G401.6 (cell line): ENCODE measurements at regions not wholly inside any gene's neighbourhood (a gene's known extent, or its start where the extent isn't known, plus 50 kb on each side); places are given as distances from the start of the nearest gene placed in this dataset.
"Not testable (repeated sequence)": the region's sequence is repeated elsewhere in the genome, so short reads cannot be mapped to it uniquely, and the experiment has no call there.

Source experiments
- FAIRE-seq: peaks from 2 replicates; lab custom pipeline; 2012; peaks lifted over from hg19 to GRCh38; lab: Jason Lieb, UNC

DNA sequence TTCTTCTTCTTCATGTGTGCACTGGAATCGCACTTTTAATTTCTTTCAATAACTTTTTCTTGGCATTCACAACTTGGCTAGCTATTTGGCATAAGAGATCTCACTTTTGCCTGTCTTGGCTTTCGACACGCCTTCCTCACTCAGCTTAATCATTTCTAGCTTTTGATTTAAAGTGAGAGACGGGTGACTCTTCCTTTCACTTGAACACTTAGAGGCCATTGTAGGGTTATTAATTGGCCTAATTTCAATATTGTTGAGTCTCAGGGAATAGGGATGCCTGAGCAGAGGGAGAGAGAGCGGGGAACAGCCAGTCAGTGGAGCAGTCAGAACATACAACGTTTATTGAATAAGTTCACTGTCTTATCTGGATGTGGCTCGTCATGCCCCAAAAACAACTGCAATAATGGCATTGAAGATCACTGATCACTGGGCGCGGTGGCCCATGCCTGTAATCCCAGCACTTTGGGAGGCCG is 200.3 kb downstream of the SEC14L1 start:
- no peak for FAIRE-seq

DNA sequence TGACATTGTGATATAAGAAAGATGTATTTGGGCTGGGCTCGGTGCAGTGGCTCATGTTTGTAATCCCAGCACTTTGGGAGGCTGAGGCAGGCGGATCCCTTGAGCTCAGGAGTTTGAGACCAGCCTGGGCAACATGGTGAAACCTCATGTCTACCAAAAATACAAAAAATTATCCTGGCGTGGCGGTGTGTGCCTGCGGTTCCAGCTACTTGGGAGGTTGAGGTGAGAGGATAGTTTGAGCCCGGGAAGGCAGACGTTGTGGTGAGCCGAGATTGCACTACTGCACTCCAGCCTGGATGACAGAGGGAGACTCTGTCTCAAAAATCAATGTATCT is 201.9 kb downstream of the SEC14L1 start:
- not testable (repeated sequence) for FAIRE-seq

DNA sequence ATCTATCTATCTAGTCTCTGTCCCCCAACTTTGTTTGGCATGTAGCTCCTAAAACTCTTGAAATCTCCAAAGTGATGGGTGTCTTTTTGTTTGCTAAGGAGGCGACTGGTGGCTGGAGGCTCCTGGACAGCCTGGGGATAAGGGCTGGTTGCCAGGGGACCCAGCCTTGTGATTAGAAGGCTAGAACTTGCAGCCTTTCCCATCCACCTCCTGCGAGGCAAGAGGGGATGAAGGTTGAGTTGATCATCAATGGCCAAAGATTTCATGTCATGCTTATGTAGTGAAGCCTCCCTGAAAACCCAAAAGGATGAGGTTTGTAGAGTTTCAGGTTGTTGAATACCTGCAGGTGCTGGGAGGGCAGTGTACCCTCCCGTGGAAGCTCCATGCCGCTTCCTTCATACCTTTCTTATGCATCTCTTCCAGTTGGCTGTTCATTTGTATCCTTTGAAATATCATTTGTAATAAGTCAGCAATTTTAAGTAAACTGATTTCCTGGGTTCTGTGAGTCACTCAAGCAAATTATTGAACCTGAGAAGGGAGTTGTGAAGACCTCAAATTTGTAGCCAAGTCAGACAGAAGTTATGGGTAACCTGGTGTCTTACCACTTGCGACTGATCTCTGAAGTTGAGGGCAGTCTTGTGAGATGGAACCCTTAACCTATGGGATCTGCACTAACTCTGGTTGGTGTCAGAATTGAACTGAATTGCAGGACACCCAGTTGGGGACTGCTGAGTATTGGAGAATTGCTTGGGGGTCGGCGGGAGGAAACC is 202.4 kb downstream of the SEC14L1 start:
- FAIRE-seq, result no peak

DNA sequence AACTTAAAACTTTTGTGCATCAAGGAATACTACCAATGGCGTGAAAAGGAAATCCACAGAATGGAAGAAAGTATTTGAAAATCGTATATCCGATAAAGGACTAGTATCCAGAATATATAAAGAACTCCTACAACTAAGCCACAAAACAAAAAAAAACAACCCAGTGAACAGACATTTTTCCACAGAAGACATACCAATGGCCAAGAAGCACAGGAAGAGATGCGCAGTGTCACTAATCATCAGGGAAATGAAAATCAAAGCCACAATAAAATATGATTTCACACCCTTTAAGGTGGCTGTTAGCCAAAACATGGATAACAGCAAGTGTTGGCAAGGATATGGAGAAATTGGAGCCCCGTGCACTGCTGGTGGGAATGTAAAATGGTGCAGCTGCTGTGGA is 203.3 kb downstream of the SEC14L1 start:
- no peak for FAIRE-seq

DNA sequence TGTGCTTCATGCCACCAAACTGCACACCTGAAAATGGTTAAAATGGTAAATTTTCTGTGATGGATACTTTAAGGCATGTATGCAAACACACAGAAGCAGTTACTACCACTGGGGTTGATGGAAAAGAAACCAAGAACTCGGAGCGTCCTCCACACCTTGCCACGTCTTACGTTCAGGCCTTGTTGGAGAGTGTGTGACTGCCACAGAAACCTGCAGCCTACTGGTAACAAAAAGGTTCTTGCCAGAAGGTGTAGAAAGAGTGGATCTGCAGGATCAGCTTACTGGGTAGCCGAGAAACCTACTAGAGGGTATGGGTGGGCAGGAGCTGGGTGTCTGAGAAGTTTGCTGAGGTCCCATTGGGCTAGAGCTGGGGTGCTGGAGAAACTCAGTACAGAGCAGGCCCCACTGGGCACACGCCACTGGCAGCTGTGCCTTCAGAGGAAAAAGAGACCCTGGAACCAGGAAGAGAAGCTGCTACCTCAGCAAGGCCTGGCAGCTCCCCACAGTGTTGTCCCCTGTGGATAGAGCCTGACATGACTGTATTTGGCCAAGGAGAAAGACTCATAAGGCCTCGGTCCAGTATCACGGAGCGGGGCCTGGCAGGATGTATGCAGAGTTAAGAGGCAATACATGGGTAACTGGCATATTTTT is 204.6 kb downstream of the SEC14L1 start:
- FAIRE-seq, result no peak

DNA sequence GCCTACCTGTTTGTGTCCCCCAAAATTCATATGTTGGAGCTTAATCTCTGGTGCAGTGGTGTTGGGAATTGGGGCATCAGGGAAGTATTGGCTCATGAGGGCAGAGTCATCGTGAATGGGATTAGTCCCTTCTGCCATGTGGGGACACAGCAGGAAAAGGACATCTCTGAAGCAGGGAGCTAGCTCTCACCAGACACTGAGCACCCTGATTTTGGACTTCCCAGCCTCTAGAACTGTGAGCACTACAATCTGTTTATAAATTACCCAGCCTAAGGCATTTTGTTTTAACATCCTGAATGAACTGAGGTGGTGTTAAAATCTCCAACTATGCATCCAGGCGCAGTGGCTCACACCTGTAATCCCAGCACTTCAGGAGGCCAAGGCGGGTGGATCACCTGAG is 206.0 kb downstream of the SEC14L1 start:
- FAIRE-seq, result no peak

DNA sequence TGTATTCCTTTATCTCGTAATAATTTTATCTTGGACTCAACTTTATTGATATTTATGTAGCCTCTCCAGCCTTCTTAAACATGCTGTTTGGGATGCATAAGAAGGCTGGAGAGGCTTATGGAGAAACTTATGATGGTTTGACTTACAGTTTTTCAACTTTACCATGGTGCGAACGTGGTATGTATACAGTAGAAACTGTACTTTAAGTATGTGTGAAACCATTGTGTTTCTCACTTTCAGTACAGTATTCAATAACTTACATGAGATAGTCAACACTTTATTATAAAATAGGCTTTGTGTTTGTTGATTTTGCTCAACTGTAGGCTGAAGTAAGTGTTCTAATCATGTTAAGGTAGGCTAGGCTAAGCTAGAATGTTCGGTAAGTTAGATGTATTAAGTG is 206.8 kb downstream of the SEC14L1 start:
- FAIRE-seq, result no peak

DNA sequence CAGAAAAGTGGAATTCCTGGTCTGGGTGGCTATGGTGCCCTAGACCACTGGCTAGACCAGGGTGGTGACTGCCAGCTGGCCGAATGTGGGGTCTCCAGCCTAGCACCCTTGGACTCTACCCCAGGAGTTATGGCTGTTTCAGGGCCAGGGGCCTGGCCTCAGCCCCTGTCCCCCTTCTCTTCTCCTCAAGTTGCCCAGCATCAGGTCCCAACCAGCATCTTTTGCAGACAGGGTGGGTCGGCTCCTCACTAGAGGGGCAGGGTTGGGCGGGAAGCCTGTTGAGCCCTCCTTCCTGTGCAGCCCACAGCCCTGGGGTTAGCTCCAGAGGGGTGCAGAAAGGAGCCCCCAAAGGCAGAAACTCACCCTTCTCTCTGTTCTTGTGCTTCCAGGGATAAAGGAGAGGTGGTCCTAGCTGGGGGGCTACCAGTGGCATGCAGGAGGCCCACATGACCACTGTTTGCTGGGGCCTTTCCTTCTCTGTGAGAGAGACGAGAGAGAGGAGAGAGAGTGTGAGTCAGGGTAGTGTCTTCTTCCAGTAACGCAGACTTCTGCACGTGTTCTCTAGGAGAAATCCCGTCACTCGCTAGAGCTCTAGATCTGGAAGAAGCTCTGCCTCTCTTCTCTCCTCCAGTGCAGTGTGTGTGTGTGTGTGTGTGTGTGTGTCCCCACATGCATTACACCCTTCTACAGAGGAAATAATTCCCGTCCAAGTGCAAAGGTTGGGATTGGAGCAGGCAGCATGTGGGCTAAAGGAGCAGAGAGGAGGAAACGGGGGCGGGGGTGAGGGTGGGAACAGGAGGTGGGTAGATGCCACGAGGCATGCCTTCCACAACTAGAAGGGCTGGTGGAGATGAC is 209.4 kb downstream of the SEC14L1 start:
- no peak for FAIRE-seq

DNA sequence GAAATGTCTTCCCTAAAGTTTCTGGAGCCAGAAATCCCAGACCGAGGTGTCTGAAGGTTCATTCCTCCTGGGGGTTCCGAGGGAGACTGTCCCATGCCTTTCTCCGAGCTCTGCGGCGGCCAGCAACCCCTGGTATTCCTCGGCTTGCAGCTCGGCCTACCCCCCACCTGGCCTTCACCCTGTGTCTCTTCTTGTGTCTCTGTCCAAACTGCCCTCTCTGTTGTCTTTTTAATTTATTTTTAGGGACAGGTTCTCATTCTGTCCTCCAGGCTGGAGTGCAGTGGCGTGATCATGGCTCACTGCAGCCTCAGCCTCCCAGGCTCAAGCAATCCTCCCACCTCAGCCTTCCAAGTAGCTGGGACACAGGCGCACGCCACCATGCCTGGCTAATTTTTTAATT is 211.7 kb downstream of the SEC14L1 start:
- FAIRE-seq, result no peak

DNA sequence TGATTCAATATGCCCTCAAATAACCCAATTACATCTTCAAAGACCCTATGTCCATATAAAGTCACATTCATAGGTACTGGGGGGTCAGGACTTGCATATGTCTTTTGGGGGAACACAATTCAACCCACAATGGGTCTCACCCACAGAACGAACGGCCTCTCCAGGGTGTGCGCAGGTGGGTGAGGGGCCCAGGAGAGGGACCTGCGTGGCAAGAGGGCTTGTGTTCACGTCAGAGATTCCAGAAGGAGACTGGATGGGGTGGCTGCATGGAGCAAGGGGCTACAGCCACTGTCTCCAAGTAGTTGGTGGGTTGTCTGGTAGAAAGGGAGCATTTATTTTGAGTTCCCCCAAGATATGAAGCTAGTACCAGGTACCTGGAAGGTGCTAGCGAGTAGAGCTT is 212.2 kb downstream of the SEC14L1 start:
- FAIRE-seq, result no peak

DNA sequence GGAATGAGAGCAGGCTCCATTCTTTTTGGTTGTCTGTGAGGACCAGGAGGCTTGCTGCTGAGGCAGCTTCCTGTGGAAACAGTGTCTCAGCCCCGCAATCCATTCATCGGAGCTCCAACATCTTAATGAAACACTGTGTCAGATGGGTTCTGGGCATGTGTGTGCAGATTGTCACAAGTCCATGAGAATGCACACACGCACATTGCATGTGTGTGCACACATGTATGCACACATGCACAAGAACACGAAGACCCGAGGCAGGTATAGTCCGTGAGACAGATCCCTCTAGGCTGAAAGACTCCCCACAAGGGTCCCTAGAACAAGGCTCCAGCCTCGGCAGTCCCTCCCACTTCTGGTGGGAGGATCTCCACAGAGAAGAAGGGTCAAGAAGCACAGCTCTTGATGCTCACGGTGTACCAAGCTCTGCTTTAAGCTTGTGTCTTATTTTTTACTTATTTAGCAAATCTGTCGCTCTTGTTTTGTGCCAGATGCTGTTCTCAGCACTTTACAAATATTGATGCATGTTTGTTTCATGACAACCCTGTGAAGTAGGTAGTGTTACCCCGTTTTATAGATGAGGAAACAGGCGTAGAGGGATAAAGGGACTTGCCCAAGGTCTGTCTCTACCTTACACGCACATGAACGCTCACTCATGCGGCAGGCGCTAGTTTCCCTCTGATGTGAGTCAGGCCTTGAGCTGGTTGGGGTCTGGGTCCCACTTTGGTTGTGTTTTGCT is 213.1 kb downstream of the SEC14L1 start:
- no peak for FAIRE-seq

DNA sequence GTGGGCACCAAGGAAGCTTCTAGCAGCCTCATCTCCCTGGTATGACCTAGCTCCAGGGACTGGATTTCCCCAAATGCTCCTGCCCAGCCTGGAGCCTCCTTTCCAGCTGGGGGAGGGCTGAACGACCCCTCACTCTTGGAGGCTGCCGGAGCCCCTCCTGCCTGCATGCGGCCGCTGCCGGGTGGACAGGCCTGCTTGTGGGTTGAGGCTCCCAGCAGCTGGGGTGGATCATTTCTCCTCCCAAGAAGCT is 213.6 kb downstream of the SEC14L1 start:
- no peak for FAIRE-seq

DNA sequence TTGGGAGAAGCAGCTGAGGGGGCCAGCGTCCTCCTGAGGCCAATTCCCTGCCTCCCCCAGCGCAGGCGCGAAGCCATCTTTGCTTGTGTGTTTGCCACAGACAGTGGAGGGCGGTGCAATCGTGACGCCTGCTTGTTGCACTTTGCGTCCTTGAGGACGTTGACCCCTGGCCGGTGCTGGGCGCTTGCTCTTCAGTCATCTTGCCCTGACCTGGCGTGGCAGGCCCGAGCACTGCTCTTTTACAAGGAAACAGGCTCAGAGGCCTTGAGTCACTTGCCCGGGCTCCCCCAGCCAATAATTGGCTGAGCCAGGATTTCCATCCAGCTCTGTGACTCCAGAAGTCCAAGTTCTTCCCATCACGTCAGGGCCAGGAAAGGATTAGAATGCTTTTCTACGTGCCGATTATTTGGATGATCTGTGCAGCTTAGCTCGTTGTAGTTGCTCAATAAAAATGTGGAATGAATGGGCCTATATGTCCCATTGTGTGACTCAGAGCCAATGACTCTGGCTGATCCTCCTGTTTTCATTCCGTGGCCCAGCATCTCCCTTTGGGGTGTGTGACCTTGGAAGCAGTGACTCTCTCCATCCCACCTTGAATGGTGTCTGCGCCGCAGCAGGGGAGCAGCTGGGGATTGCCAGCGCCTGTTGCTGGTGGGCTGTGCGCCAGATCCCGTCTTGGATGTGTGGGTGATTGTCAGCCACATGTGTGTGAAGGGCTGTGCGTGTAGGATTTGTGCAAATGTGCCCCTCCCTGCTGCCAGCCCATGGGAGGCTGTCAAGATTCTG is 214.1 kb downstream of the SEC14L1 start:
- FAIRE-seq, result no peak

DNA sequence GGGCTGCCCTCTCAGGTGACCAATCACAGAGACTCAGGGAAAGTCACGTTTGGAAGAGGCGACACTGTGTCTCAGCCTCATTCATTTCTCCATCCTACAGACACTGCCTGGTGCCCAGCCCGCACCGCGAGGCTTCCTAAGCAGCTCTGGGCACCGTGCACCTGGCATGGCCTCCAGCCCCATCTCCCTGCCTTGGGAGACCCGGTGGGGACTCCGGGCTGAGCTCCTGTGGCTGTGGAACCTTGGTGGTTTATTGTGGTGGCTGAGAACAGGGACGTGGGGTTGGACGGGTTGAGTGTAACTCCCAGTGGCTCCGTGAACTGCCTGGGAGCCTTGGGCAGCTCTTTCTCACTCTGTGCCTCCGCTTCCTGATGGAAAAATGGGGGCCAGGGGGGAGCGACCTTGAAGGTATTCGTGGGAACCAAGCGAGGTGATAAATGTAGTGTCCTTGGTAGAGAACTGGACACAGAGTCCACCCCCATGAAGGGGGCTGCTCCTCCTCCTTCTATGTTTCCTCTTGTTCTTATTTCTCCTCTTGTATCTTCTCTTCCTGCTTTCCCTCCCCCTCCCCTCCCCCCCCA is 215.4 kb downstream of the SEC14L1 start:
- no peak for FAIRE-seq

DNA sequence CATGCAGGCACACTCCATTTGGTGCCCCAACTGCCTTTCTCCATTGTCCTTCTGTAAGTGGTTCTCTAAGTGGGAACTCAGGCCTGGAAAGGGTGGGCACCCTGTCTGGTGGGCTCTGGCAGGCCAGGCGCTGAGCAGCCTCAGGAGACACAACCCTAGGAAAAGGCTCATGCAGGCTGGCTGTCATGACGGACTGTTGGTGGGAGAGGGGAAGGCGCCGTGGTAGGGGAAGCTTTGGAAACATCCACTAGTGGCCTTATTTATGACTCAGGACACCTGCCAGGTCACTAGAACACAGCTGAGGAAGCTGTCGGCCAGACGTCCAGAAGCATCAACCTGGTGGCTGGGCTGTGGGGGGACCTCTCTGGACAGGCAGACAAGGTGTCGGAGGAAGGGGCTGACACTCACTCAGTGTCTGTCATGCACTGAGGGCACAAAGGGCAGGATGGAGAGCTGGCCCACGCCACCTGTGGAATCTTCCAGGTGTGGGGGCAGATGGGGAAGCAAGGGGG is 216.0 kb downstream of the SEC14L1 start:
- FAIRE-seq, result no peak

DNA sequence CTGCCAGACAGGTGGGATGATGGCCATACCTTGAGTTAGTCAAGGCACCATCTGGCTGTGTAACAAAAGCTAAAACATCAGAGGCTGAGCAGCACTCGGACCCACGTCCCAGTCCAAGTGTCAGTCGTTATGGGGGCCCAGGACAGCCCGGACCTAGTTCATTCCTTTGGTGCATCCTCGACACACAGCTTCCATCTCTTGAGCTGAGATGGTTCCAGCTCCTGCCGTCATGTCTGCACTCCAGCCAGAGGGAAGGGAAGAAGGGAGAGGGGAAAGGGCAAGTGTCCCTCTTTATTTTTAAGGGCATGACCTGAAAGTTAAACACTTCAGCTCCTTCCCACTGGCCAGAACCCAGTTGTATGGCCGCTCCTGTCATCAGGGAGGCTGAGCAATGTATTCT is 218.0 kb downstream of the SEC14L1 start:
- no peak for FAIRE-seq

DNA sequence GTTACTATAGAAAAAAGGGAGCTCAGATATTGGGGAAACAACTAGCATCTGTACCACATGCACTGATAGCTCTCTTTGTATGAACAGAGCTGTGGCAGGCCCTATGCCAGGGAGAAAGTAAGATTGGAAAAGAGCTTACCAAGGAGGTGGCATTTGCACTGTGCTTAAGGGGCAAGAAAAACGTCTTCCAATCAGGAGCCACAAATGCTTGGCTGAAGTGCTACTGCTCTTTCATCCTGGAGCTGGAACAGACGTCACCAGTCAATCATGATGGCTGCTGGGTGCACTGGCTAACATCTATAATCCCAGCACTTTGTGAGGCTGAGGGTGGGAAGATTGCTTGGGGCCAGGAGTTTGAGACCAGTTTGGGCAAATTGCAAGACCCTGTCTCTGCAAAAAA is 218.5 kb downstream of the SEC14L1 start:
- no peak for FAIRE-seq

DNA sequence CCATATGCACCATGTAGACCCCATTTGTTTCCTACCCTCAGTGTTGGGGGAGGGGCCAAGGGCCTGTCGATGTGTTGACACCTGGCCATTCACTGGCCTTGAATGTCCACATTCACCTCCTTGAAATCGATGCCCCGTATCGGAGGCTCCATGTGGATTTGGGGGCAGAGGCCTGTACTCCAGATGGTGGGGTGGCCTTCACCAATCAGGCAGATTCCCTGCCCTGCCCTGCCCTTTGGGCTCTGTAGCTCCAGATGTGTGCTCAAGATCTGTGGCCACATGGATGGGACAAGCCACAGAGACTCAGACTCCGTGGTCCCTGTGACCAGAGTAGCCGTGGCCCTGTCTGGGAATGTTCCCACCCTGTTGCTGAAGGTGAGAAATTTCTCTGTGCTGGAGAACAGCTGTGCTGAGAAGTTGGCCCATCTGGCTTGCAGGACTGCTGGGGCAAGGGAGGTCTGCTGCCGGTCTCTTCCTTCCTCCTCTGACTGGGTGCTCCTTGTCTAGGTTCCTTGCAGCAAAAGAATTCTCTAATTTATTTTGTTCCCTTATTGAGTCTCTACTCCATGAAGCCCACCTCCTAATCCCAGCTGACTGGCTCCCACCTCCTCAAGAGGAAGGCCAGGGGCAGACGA is 221.3 kb downstream of the SEC14L1 start:
- no peak for FAIRE-seq

DNA sequence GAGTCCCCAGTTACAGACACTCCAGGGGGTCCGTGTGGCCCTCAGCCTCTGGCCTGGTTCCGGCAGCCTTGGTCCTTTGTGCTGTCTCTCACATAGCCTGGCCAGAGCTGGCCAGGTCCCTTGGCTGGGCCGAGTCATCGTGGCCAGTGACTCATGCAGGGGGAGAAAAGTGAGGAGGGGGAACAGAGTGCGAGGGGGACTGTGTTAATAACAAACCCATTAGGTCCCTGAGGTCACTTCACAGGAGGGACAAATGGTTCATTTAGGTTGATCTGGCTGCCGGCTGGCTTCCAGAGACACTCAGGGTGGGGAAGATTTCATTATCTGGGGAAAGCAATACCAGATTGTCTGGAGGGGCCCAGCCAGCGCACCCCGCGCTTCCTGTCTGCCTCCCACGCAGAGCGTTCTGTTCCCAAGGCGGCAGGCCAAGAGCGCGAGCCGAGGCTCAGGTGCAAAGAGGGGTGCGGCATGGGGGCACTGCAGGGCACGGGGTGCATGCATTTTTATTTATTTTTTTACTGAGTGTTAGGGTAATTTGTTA is 223.1 kb downstream of the SEC14L1 start:
- FAIRE-seq, result no peak

DNA sequence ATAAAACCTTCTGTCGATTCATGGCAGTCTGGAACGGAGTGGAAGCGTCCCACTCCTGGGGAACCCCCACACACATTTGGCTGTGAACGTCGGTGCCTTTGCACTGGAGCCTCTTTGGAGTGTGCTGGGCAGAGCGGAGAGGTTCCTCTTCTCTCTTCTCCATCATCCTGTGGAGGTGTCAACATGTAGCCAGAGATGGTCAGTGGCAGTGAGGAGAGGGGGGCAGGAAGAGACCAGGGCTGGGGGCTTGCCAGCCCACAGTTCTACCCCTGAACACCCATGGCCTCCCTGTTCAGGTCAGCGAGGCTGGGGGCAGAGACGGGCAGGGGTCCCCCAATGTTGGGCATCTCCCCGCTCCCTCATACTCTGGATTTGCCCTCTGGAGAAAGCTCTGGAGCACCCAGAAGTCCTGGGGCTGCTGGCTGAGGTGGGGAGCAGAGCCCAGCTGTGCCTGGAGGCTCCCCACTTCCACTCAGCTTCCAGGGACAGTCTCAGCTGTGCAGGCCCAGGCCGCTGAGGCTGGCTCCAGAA is 223.7 kb downstream of the SEC14L1 start:
- FAIRE-seq, result no peak
